Calu3 (cell line): ENCODE measurements at regions not wholly inside any gene's neighbourhood (a gene's known extent, or its start where the extent isn't known, plus 50 kb on each side); places are given as distances from the start of the nearest gene placed in this dataset.
"Not testable (repeated sequence)": the region's sequence is repeated elsewhere in the genome, so short reads cannot be mapped to it uniquely, and the experiment has no call there.

ENCODE experiments used
- BruUV-seq: library from RNA; stranded (reverse); fragments of 400-500 nt; replicated peaks from 2 replicates; lab custom pipeline; 2021; lab: Mats Ljungman, UMichigan
- CTCF ChIA-PET: fragments of 300-600 bp; sonication (Branson Sonifier 250); formaldehyde crosslinking; loops from one replicate; lab custom pipeline; 2022; ENCODE audit warnings: antibody characterized with exemption; lab: Charles Lee
- DNase-seq: peaks from one replicate; pipeline ENCODE4 v3.0.0; 2022
- H3K27ac Mint-ChIP-seq: one replicate; pipeline ENCODE4 v1.8.0; 2022; ENCODE audit warnings: mixed read lengths; ENCODE audit not compliant: unreplicated experiment
- H3K27me3 Mint-ChIP-seq: one replicate; pipeline ENCODE4 v1.8.0; 2022; ENCODE audit warnings: mixed read lengths; ENCODE audit not compliant: unreplicated experiment
- H3K36me3 Mint-ChIP-seq: one replicate; pipeline ENCODE4 v1.8.0; 2022; ENCODE audit warnings: mild to moderate bottlenecking, moderate library complexity, mixed read lengths; ENCODE audit not compliant: insufficient read depth, unreplicated experiment
- H3K4me1 Mint-ChIP-seq: one replicate; pipeline ENCODE4 v1.8.0; 2022; ENCODE audit warnings: mild to moderate bottlenecking, low read depth, mixed read lengths; ENCODE audit not compliant: unreplicated experiment
- H3K4me3 Mint-ChIP-seq: one replicate; pipeline ENCODE4 v1.8.0; 2022; ENCODE audit warnings: mild to moderate bottlenecking, low read depth, moderate library complexity, mixed read lengths; ENCODE audit not compliant: unreplicated experiment
- H3K9me3 Mint-ChIP-seq: one replicate; pipeline ENCODE4 v1.8.0; 2022; ENCODE audit warnings: low read depth, mixed read lengths; ENCODE audit not compliant: unreplicated experiment
- intact Hi-C: fragments of 100-400 bp; cut with micrococcal nuclease; formaldehyde crosslinking; loops from one replicate; pipeline ENCODE4 v1.10.0; 2022; ENCODE audit not compliant: unreplicated experiment

DNA sequence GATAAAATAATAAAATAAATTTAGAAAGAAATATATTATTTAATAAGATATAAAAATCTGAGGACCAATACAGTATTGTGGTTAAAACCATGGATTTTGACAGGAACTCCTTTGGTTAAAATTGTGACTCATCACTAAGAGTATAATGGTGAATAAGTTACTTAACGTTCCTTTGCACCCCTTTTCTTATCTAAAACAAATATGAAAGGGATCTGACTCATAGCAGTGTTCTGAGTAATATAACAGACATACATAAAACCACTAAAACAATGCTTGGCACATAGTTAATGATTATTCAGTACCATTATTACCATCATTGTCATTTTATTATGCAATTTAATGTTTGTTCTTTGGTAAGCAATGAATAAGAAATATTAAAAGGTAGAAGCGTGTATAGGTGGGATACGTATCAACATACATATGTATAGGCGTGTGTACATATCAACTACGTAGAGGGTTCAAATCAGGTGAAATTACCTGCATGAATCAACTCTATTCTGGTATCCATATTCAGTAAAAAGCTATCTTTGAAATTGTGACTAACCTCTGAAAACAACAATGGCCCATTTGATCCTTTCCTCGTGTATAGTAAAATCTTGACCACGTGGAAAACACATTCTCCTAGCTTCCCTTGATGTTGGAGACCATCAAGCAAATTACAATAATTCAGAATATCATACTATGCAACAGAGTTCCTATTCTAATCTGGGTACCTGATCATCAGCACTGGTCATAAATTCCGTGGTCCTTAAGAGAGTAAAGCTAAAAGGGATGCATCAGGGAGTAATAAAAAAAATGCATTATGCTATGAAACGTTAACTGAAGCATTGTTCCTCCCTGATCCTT lies 342.6 kb upstream of the SPATA31A3 start:
- BruUV-seq, H3K36me3 Mint-ChIP-seq, H3K9me3 Mint-ChIP-seq, DNase-seq, H3K4me3 Mint-ChIP-seq, H3K27ac Mint-ChIP-seq, H3K27me3 Mint-ChIP-seq, CTCF ChIA-PET, H3K4me1 Mint-ChIP-seq, intact Hi-C loops: not testable (repeated sequence)

GRCh38 chr9:67331634-67332033 lies 339.3 kb upstream of the SPATA31A3 start:
- H3K27ac Mint-ChIP-seq, H3K27me3 Mint-ChIP-seq, CTCF ChIA-PET: not testable (repeated sequence)

DNA sequence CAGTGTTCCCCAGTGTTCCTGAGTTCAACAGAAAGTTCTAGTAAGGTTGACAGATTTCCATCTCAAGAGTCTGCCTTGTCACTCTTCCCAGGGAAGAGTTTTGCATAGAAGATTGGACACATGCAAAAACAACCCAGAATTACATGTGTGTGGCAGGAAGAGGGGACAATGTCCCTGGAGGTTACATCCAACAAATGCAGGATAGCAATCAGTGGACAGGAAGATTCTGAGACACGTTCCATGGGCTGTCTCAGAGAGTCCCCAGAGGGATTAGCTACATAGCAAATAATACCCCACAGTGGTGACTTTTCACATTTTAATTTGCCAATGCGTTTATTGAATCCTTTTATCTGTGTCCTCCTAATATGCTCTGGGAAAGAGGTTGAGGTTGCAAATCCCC lies 321.1 kb upstream of the SPATA31A3 start:
- H3K4me1 Mint-ChIP-seq, BruUV-seq, CTCF ChIA-PET, H3K27ac Mint-ChIP-seq, intact Hi-C loops, H3K27me3 Mint-ChIP-seq, H3K9me3 Mint-ChIP-seq, H3K36me3 Mint-ChIP-seq, DNase-seq, H3K4me3 Mint-ChIP-seq: not testable (repeated sequence)

More at GRCh38 chr9:67331634-67332033, 339.3 kb upstream of the SPATA31A3 start:
- H3K4me1 Mint-ChIP-seq, DNase-seq, intact Hi-C loops, BruUV-seq, H3K9me3 Mint-ChIP-seq, H3K36me3 Mint-ChIP-seq, H3K4me3 Mint-ChIP-seq: not testable (repeated sequence)

DNA sequence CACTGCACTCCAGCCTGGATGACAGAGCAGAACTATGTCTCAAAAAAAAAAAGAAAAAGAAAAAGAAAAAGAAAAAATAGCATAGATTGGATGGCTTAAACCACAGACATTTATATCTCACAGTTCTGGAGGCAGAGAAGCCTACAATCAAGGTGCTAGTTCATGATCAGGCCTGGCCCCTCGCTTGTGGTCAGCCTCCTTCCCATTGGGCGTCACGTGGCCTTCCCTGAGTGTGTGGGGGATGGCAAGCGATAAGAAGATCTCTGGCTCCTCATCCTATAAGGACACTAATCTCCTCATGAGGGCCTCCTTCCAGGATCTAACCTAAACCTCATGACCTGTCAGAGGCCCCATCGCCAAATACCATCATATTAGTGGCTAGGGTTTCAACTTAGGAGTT lies 320.2 kb upstream of the SPATA31A3 start:
- intact Hi-C loops, H3K27ac Mint-ChIP-seq, H3K36me3 Mint-ChIP-seq, BruUV-seq, H3K4me3 Mint-ChIP-seq, DNase-seq, H3K4me1 Mint-ChIP-seq, CTCF ChIA-PET, H3K27me3 Mint-ChIP-seq, H3K9me3 Mint-ChIP-seq: not testable (repeated sequence)

DNA sequence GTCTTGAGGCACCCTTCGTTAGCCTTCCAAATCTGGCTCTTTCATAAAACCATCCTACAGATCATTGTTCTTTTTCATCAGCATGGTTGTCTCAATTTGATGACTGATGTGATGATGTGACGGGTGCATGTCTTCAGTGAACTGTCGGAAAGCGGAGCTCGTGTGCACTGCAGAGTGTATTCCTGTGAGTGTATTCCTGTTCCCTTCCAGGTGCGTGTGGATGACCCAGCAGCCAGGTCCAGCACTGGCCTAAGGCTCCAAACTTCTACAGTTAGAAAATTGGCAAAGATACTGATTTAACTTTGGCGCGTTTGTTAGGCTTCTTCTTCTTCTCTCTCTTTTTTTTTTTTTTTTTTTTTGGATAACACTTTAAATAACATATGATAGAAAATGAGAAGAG lies 314.8 kb upstream of the SPATA31A3 start:
- intact Hi-C loops, BruUV-seq, H3K4me1 Mint-ChIP-seq, H3K27ac Mint-ChIP-seq, CTCF ChIA-PET, H3K27me3 Mint-ChIP-seq, H3K9me3 Mint-ChIP-seq, H3K4me3 Mint-ChIP-seq, DNase-seq, H3K36me3 Mint-ChIP-seq: not testable (repeated sequence)

- H3K27ac Mint-ChIP-seq, H3K27me3 Mint-ChIP-seq, intact Hi-C loops, BruUV-seq, H3K4me3 Mint-ChIP-seq, CTCF ChIA-PET, DNase-seq, H3K36me3 Mint-ChIP-seq, H3K4me1 Mint-ChIP-seq, H3K9me3 Mint-ChIP-seq: not testable (repeated sequence)
Observed at GRCh38 chr9:67288797-67289196, 296.4 kb upstream of the SPATA31A3 start.

DNA sequence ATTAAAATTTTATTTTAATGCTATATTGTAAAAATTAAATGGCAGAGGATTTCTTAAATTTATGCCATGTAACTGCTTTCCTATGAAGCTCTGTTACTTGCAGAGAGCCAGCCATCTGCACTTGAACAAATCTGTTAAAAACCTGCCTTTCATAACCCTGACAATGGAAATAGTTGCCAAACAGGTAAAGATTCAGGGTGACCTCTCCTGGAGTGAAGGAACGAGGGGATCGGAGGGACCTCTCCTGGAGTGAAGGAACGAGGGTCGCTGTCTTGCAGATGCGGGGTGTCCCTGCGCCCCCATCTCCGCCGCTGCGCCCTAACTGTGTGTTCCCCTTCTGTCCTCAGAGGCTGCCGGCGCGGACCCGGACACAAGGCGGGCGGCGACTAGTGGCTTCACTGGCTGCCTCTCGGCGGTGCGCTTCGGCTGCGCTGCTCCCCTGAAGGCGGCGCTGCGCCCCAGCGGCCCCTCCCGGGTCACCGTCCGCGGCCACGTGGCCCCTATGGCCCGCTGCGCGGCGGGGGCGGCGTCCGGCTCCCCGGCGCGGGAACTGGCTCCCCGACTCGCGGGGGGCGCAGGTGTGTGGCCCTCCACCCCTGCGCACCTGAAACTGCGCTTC lies 295.9 kb upstream of the SPATA31A3 start:
- H3K9me3 Mint-ChIP-seq, DNase-seq, CTCF ChIA-PET, H3K36me3 Mint-ChIP-seq, H3K27ac Mint-ChIP-seq, BruUV-seq, intact Hi-C loops, H3K4me1 Mint-ChIP-seq, H3K27me3 Mint-ChIP-seq, H3K4me3 Mint-ChIP-seq: not testable (repeated sequence)

DNA sequence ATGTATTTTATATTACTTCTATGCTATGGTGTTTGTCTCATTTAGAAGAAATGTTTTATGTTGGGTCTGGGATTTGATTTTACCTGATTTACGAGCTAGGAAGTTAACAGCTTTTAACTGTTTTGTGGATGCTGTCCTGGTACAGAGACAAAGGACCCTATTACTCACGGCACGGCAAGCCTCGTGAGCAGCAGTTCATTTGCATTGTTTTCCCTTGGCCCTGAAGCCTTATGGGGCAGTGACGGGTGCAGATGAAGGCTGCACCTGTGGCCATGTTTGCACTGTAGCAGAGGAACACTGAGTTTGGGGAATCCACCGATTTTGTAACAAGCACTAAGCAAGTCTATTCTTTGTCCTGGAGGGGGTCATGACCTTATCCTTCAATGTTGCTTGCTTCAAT lies 291.9 kb upstream of the SPATA31A3 start:
- intact Hi-C loops, H3K4me1 Mint-ChIP-seq, H3K27ac Mint-ChIP-seq: not testable (repeated sequence)

GRCh38 chr9:67281574-67281973 lies 289.2 kb upstream of the SPATA31A3 start:
- H3K36me3 Mint-ChIP-seq: not testable (repeated sequence)

More for the DNA sequence above, 291.9 kb upstream of the SPATA31A3 start:
- BruUV-seq, DNase-seq, H3K4me3 Mint-ChIP-seq, H3K9me3 Mint-ChIP-seq, CTCF ChIA-PET, H3K27me3 Mint-ChIP-seq, H3K36me3 Mint-ChIP-seq: not testable (repeated sequence)

DNA sequence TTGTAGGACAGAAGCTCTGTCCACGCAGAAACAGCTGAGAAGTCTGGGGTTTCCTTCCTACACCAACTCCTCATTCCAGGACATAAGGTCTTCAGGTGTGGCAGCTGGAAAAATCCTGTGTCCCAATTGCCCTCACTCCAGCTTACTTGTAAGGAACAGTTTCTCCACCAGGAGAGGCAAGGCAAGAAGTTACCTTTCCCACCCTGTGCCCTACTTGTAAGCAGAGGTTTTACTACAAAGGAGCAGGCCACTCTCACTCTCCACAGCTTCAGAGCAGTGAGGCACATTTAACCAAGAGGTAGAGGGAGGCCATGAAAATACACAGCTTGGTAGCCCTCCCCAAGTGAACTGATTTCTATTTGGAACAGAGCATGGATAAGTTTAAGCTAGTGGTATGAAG lies 277.3 kb upstream of the SPATA31A3 start:
- BruUV-seq, H3K27ac Mint-ChIP-seq, H3K27me3 Mint-ChIP-seq, intact Hi-C loops, CTCF ChIA-PET, H3K4me3 Mint-ChIP-seq, DNase-seq, H3K36me3 Mint-ChIP-seq, H3K9me3 Mint-ChIP-seq, H3K4me1 Mint-ChIP-seq: not testable (repeated sequence)

More at GRCh38 chr9:67281574-67281973, 289.2 kb upstream of the SPATA31A3 start:
- H3K4me3 Mint-ChIP-seq, DNase-seq, intact Hi-C loops, H3K9me3 Mint-ChIP-seq, H3K27me3 Mint-ChIP-seq, BruUV-seq, H3K4me1 Mint-ChIP-seq, H3K27ac Mint-ChIP-seq, CTCF ChIA-PET: not testable (repeated sequence)
